Tibial artery (tissue), 4 donors: ENCODE measurements at regions not wholly inside any gene's neighbourhood (a gene's known extent, or its start where the extent isn't known, plus 50 kb on each side); places are given as distances from the start of the nearest gene placed in this dataset.

Experiments used
- DNase-seq, 2 donors: peaks; one replicate each; pipeline ENCODE4 v3.0.0-alpha.2; 2019
- H3K27ac ChIP-seq, 2 donors: fragments of 200-600 bp; sonication (generic) in 1 of 2; 1 replicate in 1 of 2; 2 replicates in 1 of 2; pipeline ENCODE4 v1.5.1; 2018 to 2019; ENCODE audit warnings: mild to moderate bottlenecking in 1 of 2
- H3K27me3 ChIP-seq, 2 donors: fragments of 200-600 bp; sonication (generic) in 1 of 2; one replicate each; pipeline versions ENCODE4 v1.5.1 to v1.6.0; 2016 to 2019
- H3K36me3 ChIP-seq, 3 donors: fragments of 200-600 bp; sonication (generic) in 2 of 3; one replicate each; pipeline ENCODE4 v1.5.1; 2016 to 2019; ENCODE audit warnings: mild to moderate bottlenecking in 2 of 3
- H3K4me1 ChIP-seq, 4 donors: fragments of 200-600 bp; sonication (generic) in 2 of 4; 1 replicate in 3 of 4; 2 replicates in 1 of 4; pipeline ENCODE4 v1.5.1; 2016 to 2019
- H3K4me3 ChIP-seq, 2 donors: fragments of 200-600 bp; sonication (generic) in 1 of 2; 1 replicate in 1 of 2; 2 replicates in 1 of 2; pipeline ENCODE4 v1.5.1; 2018 to 2019; ENCODE audit warnings: mild to moderate bottlenecking in 2 of 2
- H3K9me3 ChIP-seq, 3 donors: fragments of 200-600 bp; sonication (generic) in 1 of 3; one replicate each; pipeline ENCODE4 v1.5.1; 2016 to 2019
- CTCF ChIP-seq, 2 experiments: fragments of 200-600 bp in 1 of 2; fragments of 450-650 bp in 1 of 2; IDR thresholded peaks; one replicate each; pipeline ENCODE4 v1.5.1; 2017 to 2019; ENCODE audit warnings: antibody characterized with exemption in 2 of 2, mild to moderate bottlenecking in 1 of 2, moderate library complexity in 1 of 2
- intact Hi-C: fragments of 100-400 bp; cut with DNase I; formaldehyde crosslinking; loops from one replicate; pipeline ENCODE4 v1.15.0; 2023; ENCODE audit warnings: low total_unique reads

- DNase-seq, result no peak
- H3K4me1 ChIP-seq, result peaks cover 0 to 8% (median 0%) of the 10 kb centered on the region in 4 donors
- no peak for TF ChIP-seq CTCF (IDR thresholded peaks at IDR 0.05)
- no peaks in the 10 kb centered on the region for H3K36me3 ChIP-seq
- no peaks in the 10 kb centered on the region for H3K27me3 ChIP-seq
- H3K4me3 ChIP-seq, result no peak overlapping the region
- peaks cover 0 to 8% (median 0%) of the 10 kb centered on the region in 3 donors for H3K9me3 ChIP-seq
- intact Hi-C loops, result no loop called here
- no peak overlapping the region for H3K27ac ChIP-seq
Observed at GRCh38 chr9:97759581-97760288, 62.6 kb upstream of the XPA start.

GRCh38 chr9:97761056-97761598, 64.0 kb upstream of the XPA start:
- H3K36me3 ChIP-seq, result no peaks in the 10 kb centered on the region
- TF ChIP-seq CTCF (IDR thresholded peaks at IDR 0.05), result no peak
- no peaks in the 10 kb centered on the region for H3K27me3 ChIP-seq
- H3K27ac ChIP-seq, result no peak overlapping the region
- intact Hi-C loops, result no loop called here
- H3K4me3 ChIP-seq, result no peak overlapping the region
- H3K9me3 ChIP-seq, result no peaks in the 10 kb centered on the region
- H3K4me1 ChIP-seq, result peaks cover 0 to 8% (median 0%) of the 10 kb centered on the region in 4 donors
- DNase-seq, result no peak

GRCh38 chr9:97761879-97762278, 64.7 kb upstream of the XPA start:
- Histone ChIP-seq H3K27ac (no peak overlapping the region), H3K36me3 (no peaks in the 10 kb centered on the region), H3K4me3 (no peak overlapping the region), H3K4me1 (peaks cover 0 to 8% (median 0%) of the 10 kb centered on the region in 4 donors), H3K9me3 (no peaks in the 10 kb centered on the region), H3K27me3 (no peaks in the 10 kb centered on the region)
- intact Hi-C loops, result no loop called here
- TF ChIP-seq CTCF (IDR thresholded peaks at IDR 0.05), result no peak
- no peak for DNase-seq

GRCh38 chr9:97763874-97764273, 66.7 kb upstream of the XPA start:
- no peaks in the 10 kb centered on the region for H3K36me3 ChIP-seq
- H3K9me3 ChIP-seq, result no peaks in the 10 kb centered on the region
- intact Hi-C loops, result no loop called here
- no peaks in the 10 kb centered on the region for H3K27me3 ChIP-seq
- TF ChIP-seq CTCF (IDR thresholded peaks at IDR 0.05), result no peak
- H3K4me1 ChIP-seq, result peaks cover 0 to 14% (median 2%) of the 10 kb centered on the region in 4 donors
- H3K4me3 ChIP-seq, result no peak overlapping the region
- no peak for DNase-seq
- H3K27ac ChIP-seq, result no peak overlapping the region

GRCh38 chr9:97766092-97766491, 69.0 kb upstream of the XPA start:
- H3K27ac ChIP-seq, result no peak overlapping the region
- TF ChIP-seq CTCF (IDR thresholded peaks at IDR 0.05), result no peak
- H3K4me1 ChIP-seq, result peaks cover 0 to 13% (median 5%) of the 10 kb centered on the region in 4 donors
- DNase-seq, result no peak
- H3K27me3 ChIP-seq, result no peaks in the 10 kb centered on the region
- no peaks in the 10 kb centered on the region for H3K36me3 ChIP-seq
- no peaks in the 10 kb centered on the region for H3K9me3 ChIP-seq
- H3K4me3 ChIP-seq, result no peak overlapping the region
- intact Hi-C loops, result no loop called here
